D721Med (cell line): ENCODE measurements at regions not wholly inside any gene's neighbourhood (a gene's known extent, or its start where the extent isn't known, plus 50 kb on each side); places are given as distances from the start of the nearest gene placed in this dataset.
"Not testable (repeated sequence)": the region's sequence is repeated elsewhere in the genome, so short reads cannot be mapped to it uniquely, and the experiment has no call there.

Experiments
- DNase-seq: peaks from one replicate; pipeline ENCODE4 v3.0.0; 2011; ENCODE audit warnings: low spot score; ENCODE audit not compliant: insufficient read length
- FAIRE-seq: peaks from 2 replicates; lab custom pipeline; 2011; peaks lifted over from hg19 to GRCh38; lab: Jason Lieb, UNC
- TF ChIP-seq, protein P1 (sequence below): IDR thresholded peaks from 2 replicates; pipeline ENCODE4 v1.5.1; 2012; ENCODE audit warnings: mild to moderate bottlenecking, control low read depth; ENCODE audit not compliant: insufficient read depth; ENCODE audit errors: missing control alignments

DNA sequence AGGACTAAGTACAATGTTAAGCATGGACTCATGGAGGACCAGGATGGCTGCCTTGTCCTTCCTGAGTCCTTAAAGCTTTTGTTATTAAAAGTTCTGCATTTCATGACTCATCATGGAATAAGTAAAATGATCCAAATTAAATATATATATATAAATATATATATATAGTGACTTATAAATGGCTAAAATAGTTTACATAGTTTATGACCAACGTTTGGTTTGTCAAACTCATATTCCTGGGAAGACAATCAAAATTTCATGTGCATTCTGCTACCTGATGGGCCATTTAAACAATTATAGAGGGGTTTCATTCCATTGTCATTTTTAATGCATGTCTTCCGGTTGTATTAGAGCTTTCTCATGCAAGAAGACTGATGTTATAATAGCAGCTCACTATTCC is 1190.7 kb downstream of the FSCB start:
- TF ChIP-seq, protein P1, sequence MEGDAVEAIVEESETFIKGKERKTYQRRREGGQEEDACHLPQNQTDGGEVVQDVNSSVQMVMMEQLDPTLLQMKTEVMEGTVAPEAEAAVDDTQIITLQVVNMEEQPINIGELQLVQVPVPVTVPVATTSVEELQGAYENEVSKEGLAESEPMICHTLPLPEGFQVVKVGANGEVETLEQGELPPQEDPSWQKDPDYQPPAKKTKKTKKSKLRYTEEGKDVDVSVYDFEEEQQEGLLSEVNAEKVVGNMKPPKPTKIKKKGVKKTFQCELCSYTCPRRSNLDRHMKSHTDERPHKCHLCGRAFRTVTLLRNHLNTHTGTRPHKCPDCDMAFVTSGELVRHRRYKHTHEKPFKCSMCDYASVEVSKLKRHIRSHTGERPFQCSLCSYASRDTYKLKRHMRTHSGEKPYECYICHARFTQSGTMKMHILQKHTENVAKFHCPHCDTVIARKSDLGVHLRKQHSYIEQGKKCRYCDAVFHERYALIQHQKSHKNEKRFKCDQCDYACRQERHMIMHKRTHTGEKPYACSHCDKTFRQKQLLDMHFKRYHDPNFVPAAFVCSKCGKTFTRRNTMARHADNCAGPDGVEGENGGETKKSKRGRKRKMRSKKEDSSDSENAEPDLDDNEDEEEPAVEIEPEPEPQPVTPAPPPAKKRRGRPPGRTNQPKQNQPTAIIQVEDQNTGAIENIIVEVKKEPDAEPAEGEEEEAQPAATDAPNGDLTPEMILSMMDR: no peak
- DNase-seq (no peak), FAIRE-seq (no peak)

DNA sequence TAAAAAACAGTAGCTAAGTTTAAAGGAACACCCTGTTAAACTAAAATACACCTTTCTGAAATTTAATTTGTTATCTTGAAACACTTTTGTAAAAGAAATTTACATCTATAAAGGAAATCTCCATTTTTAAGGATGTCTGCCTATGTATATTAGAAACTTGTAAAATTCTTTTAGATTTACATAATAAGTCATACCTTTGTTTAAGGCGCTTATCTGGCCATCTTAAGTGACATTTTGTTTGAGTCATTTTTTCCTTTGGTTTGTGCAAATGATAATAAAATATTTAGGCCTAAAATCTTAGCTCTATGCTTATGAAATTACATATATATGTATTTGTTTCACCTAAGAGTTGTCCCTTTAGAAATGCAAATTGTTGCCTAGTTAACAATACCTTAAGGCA is 1193.4 kb downstream of the FSCB start:
- TF ChIP-seq, protein P1: no peak
- FAIRE-seq (no peak), DNase-seq (no peak)

DNA sequence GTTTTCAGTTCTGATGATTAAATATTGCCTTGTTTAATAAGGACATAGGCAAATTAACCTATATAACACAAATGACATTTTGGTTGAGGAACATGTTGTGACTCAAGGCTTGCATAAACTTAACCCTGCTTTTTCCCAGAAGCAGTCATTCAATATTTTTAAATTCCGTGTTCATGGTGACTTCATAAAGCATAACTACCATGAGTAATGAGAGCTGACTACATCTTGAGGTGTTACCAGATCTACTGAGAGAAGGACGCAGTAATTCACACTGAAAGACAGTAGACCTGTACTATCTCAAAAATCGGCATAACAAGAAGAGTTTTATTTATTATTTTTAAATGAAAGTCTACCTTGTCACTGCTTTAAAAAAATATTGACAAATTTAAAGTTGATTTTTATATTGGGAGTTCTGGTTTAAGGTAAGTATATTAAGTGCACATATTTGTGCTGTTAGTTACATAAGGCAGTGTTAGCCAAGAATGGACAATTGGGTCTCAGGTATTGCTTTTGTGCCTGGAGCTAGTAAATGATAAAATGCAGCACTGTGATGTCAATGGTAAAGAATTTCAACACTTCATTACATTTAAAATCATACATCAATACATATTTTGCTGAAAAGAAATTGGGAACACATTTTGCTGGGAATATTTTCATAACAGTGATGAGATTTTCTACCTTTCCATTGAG is 1198.5 kb downstream of the FSCB start:
- TF ChIP-seq, protein P1: no peak
- DNase-seq (no peak), FAIRE-seq (no peak)

DNA sequence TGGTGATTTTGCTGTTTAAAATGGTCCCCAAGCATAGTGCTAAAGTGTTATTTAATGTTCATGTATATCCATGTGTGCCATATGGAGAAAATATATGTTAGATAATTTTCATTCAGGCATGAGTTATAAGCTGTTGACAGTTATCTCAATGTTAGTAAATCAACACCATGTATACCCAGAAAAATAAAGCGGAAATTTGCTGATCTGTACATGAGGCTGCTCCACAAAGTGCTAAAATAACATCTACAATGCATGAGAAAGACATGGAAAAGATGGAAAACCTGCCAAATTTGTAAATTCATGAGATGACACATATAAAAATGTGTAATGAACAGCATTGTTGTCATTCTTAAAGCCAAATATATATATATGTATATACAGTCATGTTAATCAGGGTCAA is 1199.2 kb downstream of the FSCB start:
- TF ChIP-seq, protein P1: no peak
- FAIRE-seq (no peak), DNase-seq (no peak)

DNA sequence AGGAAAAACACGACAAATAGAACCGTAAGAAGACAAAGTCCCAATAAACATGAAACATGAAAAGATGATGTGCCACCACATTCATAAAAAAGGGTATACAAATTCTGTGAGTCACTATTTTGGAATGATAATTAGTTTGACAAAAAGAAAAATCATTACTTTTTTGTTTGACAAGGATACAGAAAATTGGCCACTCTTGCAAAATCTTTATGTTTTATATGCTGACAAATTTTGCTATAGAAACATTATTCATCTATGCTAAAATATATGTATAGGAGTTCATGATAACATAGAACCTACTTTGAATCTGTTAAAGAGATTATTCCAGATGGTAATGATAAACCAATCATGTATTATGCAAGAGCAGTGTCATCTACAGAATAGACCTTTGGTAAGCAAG is 1201.0 kb downstream of the FSCB start:
- no peak for FAIRE-seq

DNA sequence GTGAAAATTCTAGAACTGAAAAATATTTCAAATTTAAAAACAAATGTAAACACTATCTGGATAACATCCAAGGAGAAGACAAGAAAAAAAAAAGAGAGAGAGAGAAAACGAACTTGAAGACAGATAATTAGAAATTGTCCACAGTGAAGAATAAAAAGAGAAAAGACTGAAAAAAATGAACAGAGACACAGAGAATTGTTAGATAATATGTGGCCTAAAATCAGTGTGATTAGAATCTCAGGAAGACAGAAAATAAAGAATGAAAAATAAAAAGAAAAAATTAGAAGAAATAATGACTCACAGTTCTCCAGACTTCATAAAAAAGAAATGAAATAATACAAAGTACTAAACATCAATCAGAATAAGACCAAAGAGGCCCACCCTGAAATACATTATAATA is 1209.3 kb downstream of the FSCB start:
- TF ChIP-seq, protein P1: no peak

More for the DNA sequence above, 1201.0 kb downstream of the FSCB start:
- TF ChIP-seq, protein P1: no peak
- DNase-seq: no peak

DNA sequence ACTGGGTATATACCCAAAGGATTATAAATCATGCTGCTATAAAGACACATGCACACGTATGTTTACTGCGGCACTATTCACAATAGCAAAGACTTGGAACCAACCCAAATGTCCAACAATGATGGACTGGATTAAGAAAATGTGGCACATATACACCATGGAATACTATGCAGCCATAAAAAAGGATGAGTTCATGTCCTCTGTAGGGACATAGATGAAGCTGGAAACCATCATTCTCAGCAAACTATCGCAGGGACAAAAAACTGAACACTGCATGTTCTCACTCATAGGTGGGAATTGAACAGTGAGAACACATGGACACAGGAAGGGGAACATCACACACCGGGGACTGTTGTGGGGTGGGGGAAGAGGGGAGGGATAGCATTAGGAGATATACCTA is 1211.0 kb downstream of the FSCB start:
- DNase-seq, FAIRE-seq: not testable (repeated sequence)

More for the DNA sequence above, 1209.3 kb downstream of the FSCB start:
- no peak for DNase-seq
- FAIRE-seq: no peak
